ENCODE measurements at regions not wholly inside any gene's neighbourhood (a gene's known extent, or its start where the extent isn't known, plus 50 kb on each side); places are given as distances from the start of the nearest gene placed in this dataset.
A peak's percentile ranks its signal among the peaks of the same experiment; 100 is the strongest.

- peak in 3 of 4 experiments; percentile 22 to 75 (median 43) for DNase-seq (ENCODE audit: extremely low read depth in 1 of 4, low spot score in 3 of 4)
- BruUV-seq (replicated peaks): no TSS peak
- H3K9ac ChIP-seq (ENCODE audit: insufficient read depth in 1 of 2, low read depth in 2 of 2, low read length in 2 of 2): peak overlapping the region in 1 of 2 experiments; percentile 47; a peak in 2 of 4 replicates
- peak overlapping the region; percentile 85 for H2AFZ ChIP-seq (ENCODE audit: low read depth, low read length)
- in situ Hi-C loops (cut with MboI): no loop called here
- H3K9me3 ChIP-seq (replicated peaks; ENCODE audit: control insufficient read depth, insufficient read depth, low read depth, low read length): no peaks in the 10 kb centered on the region
- no peaks in the 10 kb centered on the region for H4K20me1 ChIP-seq (replicated peaks; ENCODE audit: control insufficient read depth, insufficient read depth, low read length)
- peak; percentile 71 for ATAC-seq
- H3K4me2 ChIP-seq (ENCODE audit: insufficient read depth, low read length): peak overlapping the region; percentile 60
- CTCF ChIA-PET (ENCODE audit: low intra/inter-chr PET ratio): no interaction called here
- POLR2A ChIA-PET: interaction anchor here (0.6 kb wide), 1 partner anchor 9 kb away, joined by 3 read pairs; no protein-coding TSS in a partner anchor
- peak; percentile 63 for FAIRE-seq
- H3K4me1 ChIP-seq (replicated peaks in 1 of 2; ENCODE audit: control insufficient read depth in 2 of 2, insufficient read depth in 2 of 2, low read length in 2 of 2): peaks cover 11 to 43% of the 10 kb centered on the region in 2 experiments
- H3K4me3 ChIP-seq: no peak overlapping the region
- no peaks in the 10 kb centered on the region for H3K9me1 ChIP-seq (ENCODE audit: control insufficient read depth, insufficient read depth, low read length)
- H3K36me3 ChIP-seq (ENCODE audit: control insufficient read depth, insufficient read depth, low read length): no peaks in the 10 kb centered on the region
- H3K27ac ChIP-seq (ENCODE audit: extremely low read depth, low read depth, low read length): peak overlapping the region; percentile 59
- intact Hi-C loops (cut with micrococcal nuclease): no loop called here
- WGBS (ENCODE audit: insufficient coverage, low coverage, missing lambda C conversion rate): 5% methylated on average over 4 of the region's 4 CpGs
- H3K79me2 ChIP-seq (ENCODE audit: control insufficient read depth, insufficient read depth, low read length): no peaks in the 10 kb centered on the region
- no peaks in the 10 kb centered on the region for H3K27me3 ChIP-seq (ENCODE audit: control insufficient read depth in 2 of 2, insufficient read depth in 2 of 2, low read length in 2 of 2)
- TF ChIP-seq GATAD2B (IDR thresholded peaks at IDR 0.05; ENCODE audit: borderline replicate concordance): no peak
- TF ChIP-seq SETDB1 (IDR thresholded peaks at IDR 0.05; ENCODE audit: low read length): no peak
- TF ChIP-seq FOXA3 (CRISPR knock-in tag; conservative IDR thresholded peaks at IDR 0.05 in 1 of 2, IDR thresholded peaks at IDR 0.05 in 1 of 2): peak in 1 of 2 experiments; percentile 47; a peak in 1 of 4 replicates
- TF ChIP-seq EP300 (IDR thresholded peaks at IDR 0.05; ENCODE audit: low read length): peak; percentile 57; the same call in 1 of the 2 replicates
- TF ChIP-seq CEBPZ (IDR thresholded peaks at IDR 0.05; ENCODE audit: borderline replicate concordance, low read depth, low read length): no peak
- TF ChIP-seq ZKSCAN8 (CRISPR knock-in tag; IDR thresholded peaks at IDR 0.05): 0 out of 2 replicates have a peak, but pooled peaks have one; percentile 44
- TF ChIP-seq CAMTA2 (CRISPR knock-in tag; conservative IDR thresholded peaks at IDR 0.05): no peak
- 0 out of 2 replicates have a peak, but pooled peaks have one; percentile 8 for TF ChIP-seq NFRKB (IDR thresholded peaks at IDR 0.05; ENCODE audit: low read depth)
- TF ChIP-seq IFI16 (CRISPR knock-in tag; IDR thresholded peaks at IDR 0.05): no peak
- no peak for TF ChIP-seq KAT2B (IDR thresholded peaks at IDR 0.05; ENCODE audit: low read depth, low read length)
- no peak for TF ChIP-seq THRAP3 (IDR thresholded peaks at IDR 0.05; ENCODE audit: borderline replicate concordance)
- TF ChIP-seq, protein P1, sequence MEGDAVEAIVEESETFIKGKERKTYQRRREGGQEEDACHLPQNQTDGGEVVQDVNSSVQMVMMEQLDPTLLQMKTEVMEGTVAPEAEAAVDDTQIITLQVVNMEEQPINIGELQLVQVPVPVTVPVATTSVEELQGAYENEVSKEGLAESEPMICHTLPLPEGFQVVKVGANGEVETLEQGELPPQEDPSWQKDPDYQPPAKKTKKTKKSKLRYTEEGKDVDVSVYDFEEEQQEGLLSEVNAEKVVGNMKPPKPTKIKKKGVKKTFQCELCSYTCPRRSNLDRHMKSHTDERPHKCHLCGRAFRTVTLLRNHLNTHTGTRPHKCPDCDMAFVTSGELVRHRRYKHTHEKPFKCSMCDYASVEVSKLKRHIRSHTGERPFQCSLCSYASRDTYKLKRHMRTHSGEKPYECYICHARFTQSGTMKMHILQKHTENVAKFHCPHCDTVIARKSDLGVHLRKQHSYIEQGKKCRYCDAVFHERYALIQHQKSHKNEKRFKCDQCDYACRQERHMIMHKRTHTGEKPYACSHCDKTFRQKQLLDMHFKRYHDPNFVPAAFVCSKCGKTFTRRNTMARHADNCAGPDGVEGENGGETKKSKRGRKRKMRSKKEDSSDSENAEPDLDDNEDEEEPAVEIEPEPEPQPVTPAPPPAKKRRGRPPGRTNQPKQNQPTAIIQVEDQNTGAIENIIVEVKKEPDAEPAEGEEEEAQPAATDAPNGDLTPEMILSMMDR (IDR thresholded peaks at IDR 0.05 in 2 of 3, conservative IDR thresholded peaks at IDR 0.05 in 1 of 3; ENCODE audit: insufficient read depth in 2 of 3, low read depth in 1 of 3, low read length in 3 of 3): no peak
- TF ChIP-seq, protein P2, sequence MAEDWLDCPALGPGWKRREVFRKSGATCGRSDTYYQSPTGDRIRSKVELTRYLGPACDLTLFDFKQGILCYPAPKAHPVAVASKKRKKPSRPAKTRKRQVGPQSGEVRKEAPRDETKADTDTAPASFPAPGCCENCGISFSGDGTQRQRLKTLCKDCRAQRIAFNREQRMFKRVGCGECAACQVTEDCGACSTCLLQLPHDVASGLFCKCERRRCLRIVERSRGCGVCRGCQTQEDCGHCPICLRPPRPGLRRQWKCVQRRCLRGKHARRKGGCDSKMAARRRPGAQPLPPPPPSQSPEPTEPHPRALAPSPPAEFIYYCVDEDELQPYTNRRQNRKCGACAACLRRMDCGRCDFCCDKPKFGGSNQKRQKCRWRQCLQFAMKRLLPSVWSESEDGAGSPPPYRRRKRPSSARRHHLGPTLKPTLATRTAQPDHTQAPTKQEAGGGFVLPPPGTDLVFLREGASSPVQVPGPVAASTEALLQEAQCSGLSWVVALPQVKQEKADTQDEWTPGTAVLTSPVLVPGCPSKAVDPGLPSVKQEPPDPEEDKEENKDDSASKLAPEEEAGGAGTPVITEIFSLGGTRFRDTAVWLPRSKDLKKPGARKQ (CRISPR knock-in tag; IDR thresholded peaks at IDR 0.05): peak; percentile 55; the same call in 1 of the 2 replicates
- TF ChIP-seq CHD4 (IDR thresholded peaks at IDR 0.05; ENCODE audit: insufficient read depth, insufficient replicate concordance, low read depth, low read length, poor library complexity, severe bottlenecking): no peak
Observed at GRCh38 chr12:71300772-71301675, 138.6 kb upstream of the LGR5 start.
